CD8-positive, alpha-beta memory T cell (primary cell): ENCODE measurements at regions not wholly inside any gene's neighbourhood (a gene's known extent, or its start where the extent isn't known, plus 50 kb on each side); places are given as distances from the start of the nearest gene placed in this dataset.

Source experiments
- CTCF ChIA-PET: fragments of 350-600 bp; sonication (Branson Sonifier 250); formaldehyde crosslinking; loops from one replicate; lab custom pipeline; 2021; ENCODE audit warnings: antibody characterized with exemption; lab: Charles Lee
- POLR2A ChIA-PET: fragments of 350-600 bp; sonication (Branson Sonifier 250); formaldehyde crosslinking; loops from one replicate; lab custom pipeline; 2021; ENCODE audit warnings: antibody characterized with exemption; lab: Charles Lee
- DNase-seq, 5 donors: peaks; one replicate each; pipeline versions ENCODE4 v3.0.0 to v3.0.0-alpha.2; 2020 to 2022; ENCODE audit warnings: mixed read lengths in 1 of 5
- H3K27ac ChIP-seq: one replicate; pipeline ENCODE4 v1.7.0; 2013; ENCODE audit warnings: low read depth, mild to moderate bottlenecking, low read length, moderate library complexity
- H3K27me3 ChIP-seq: 2 replicates; pipeline ENCODE4 v1.7.0; 2013; ENCODE audit warnings: low read length, mild to moderate bottlenecking; ENCODE audit not compliant: insufficient read depth, poor library complexity, severe bottlenecking
- H3K36me3 ChIP-seq: 2 replicates; pipeline ENCODE4 v1.7.0; 2013; ENCODE audit warnings: mild to moderate bottlenecking, low read length, moderate library complexity; ENCODE audit not compliant: insufficient read depth
- H3K4me1 ChIP-seq: 2 replicates; pipeline ENCODE4 v1.7.0; 2013; ENCODE audit warnings: mild to moderate bottlenecking, low read length, moderate library complexity; ENCODE audit not compliant: insufficient read depth
- H3K4me3 ChIP-seq: 2 replicates; pipeline ENCODE4 v1.7.0; 2013; ENCODE audit warnings: mild to moderate bottlenecking, low read length
- H3K9me3 ChIP-seq: 2 replicates; pipeline ENCODE4 v1.7.0; 2013; ENCODE audit warnings: mild to moderate bottlenecking, low read length
- H3K27ac Mint-ChIP-seq, 8 donors: one replicate each; pipeline ENCODE4 v1.8.0; 2020 to 2021; ENCODE audit warnings: mixed read lengths in 8 of 8, mild to moderate bottlenecking in 6 of 8, inconsistent platforms in 3 of 8, moderate library complexity in 3 of 8
- H3K27me3 Mint-ChIP-seq, 2 donors: one replicate each; pipeline ENCODE4 v1.8.0; 2020 to 2021; ENCODE audit warnings: mixed read lengths in 2 of 2, mild to moderate bottlenecking in 1 of 2, moderate library complexity in 1 of 2
- H3K36me3 Mint-ChIP-seq, 3 donors: one replicate each; pipeline ENCODE4 v1.8.0; 2020 to 2021; ENCODE audit warnings: mixed read lengths in 3 of 3, inconsistent platforms in 1 of 3, mild to moderate bottlenecking in 1 of 3
- H3K4me1 Mint-ChIP-seq, 3 donors: one replicate each; pipeline ENCODE4 v1.8.0; 2020 to 2021; ENCODE audit warnings: mixed read lengths in 3 of 3, inconsistent platforms in 1 of 3, mild to moderate bottlenecking in 1 of 3
- H3K4me3 Mint-ChIP-seq, 7 donors: one replicate each; pipeline ENCODE4 v1.8.0; 2020 to 2021; ENCODE audit warnings: mixed read lengths in 7 of 7, mild to moderate bottlenecking in 6 of 7, moderate library complexity in 4 of 7, inconsistent platforms in 2 of 7
- H3K9me3 Mint-ChIP-seq, 5 donors: one replicate each; pipeline ENCODE4 v1.8.0; 2020 to 2022; ENCODE audit warnings: mixed read lengths in 5 of 5, mild to moderate bottlenecking in 3 of 5, moderate library complexity in 2 of 5, inconsistent platforms in 1 of 5

- Histone ChIP-seq H3K36me3 (no peaks in the 10 kb centered on the region), H3K9me3 (no peaks in the 10 kb centered on the region), H3K4me3 (no peak overlapping the region), H3K27me3 (no peaks in the 10 kb centered on the region), H3K27ac (no peak overlapping the region), H3K4me1 (no peaks in the 10 kb centered on the region)
- CTCF ChIA-PET, result no interaction called here
- Mint-ChIP-seq H3K36me3 (no peaks in the 10 kb centered on the region), H3K9me3 (peaks cover 0 to 2% (median 0%) of the 10 kb centered on the region in 5 donors), H3K27me3 (peaks cover 0 to 4% of the 10 kb centered on the region in 2 donors), H3K4me3 (no peak overlapping the region), H3K4me1 (no peaks in the 10 kb centered on the region), H3K27ac (peak overlapping the region in 1 of 8 donors; percentile 13)
- no peak for DNase-seq
- POLR2A ChIA-PET, result no interaction called here
These were observed 307.2 kb downstream of the ABCC12 start for GRCh38 chr16:47848421-47849109.

DNA sequence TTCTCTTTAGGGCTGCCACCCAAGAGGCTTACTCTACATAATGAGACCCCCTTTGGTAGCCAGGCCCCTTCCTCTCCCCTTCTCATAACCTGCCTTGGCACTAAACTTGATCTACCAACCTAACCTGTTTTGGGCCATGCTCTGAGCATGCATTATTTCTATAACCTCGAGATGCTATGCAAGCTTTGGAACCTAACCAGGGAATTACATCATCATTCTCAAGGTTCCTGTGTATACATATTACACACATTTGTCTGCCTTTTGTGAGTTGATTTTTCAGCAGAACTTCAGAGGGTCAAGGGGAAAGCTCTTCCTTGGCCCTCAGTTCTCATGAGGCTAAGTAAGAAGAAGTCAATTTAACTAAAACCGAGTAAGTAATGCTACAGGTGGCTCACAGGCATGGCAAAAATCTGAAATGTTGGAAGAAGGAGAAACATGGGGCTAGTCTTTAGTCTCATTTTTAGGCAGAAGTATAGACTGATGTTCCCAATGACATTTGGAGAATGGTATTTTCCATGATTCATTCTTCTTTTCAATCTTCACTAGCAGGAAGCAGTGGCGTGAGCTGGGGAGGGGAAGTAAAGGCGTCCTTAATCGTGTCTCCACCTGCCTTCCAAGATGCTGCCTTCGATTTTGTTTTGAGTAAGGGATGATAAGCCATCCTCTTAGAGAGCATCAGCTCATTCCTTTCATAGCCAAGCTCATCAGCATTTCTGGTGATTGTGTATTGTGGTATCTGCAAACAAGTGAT lies 308.4 kb downstream of the ABCC12 start:
- no peak for DNase-seq
- ChIA-PET POLR2A (no interaction called here), CTCF (no interaction called here)
- H3K9me3 Mint-ChIP-seq, result peaks cover 0 to 2% (median 0%) of the 10 kb centered on the region in 5 donors
- H3K27ac Mint-ChIP-seq, result no peak overlapping the region
- H3K27ac ChIP-seq, result no peak overlapping the region
- H3K27me3 ChIP-seq, result no peaks in the 10 kb centered on the region
- H3K36me3 ChIP-seq, result no peaks in the 10 kb centered on the region
- H3K4me3 Mint-ChIP-seq, result no peak overlapping the region
- H3K27me3 Mint-ChIP-seq, result peaks cover 0 to 4% of the 10 kb centered on the region in 2 donors
- H3K4me1 Mint-ChIP-seq, result no peaks in the 10 kb centered on the region
- no peaks in the 10 kb centered on the region for H3K4me1 ChIP-seq
- no peak overlapping the region for H3K4me3 ChIP-seq
- no peaks in the 10 kb centered on the region for H3K36me3 Mint-ChIP-seq
- H3K9me3 ChIP-seq, result no peaks in the 10 kb centered on the region

DNA sequence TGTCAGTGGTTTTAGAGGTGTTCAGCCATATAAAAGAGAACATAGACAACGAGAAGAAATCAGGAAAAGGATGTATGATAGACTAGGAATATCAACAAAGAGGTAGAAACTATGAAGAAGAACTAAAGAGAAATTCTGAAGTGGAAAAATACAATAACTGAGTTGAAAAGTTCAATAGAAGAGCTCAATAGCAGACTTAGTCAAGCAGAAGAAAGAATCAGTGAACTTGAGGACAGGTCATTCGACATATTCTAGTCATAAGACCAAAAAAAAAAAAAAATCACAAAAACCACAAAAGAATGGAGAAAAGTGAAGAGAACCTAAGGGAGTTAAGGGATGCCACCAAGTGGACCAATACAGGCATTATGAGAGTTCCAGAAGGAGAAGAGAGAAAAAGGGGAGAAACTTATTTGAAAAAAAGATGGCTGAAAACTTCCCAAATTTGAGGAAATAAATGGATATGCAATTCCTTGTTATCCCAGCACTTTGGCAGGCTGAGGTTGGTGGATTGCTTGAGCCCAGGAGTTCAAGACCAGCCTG lies 321.2 kb downstream of the ABCC12 start:
- DNase-seq, result no peak
- Mint-ChIP-seq H3K4me1 (no peaks in the 10 kb centered on the region), H3K4me3 (no peak overlapping the region), H3K36me3 (peaks cover 0 to 4% (median 4%) of the 10 kb centered on the region in 3 donors), H3K27me3 (peaks cover 2 to 6% of the 10 kb centered on the region in 2 donors), H3K9me3 (peaks cover 28 to 52% (median 31%) of the 10 kb centered on the region in 5 donors), H3K27ac (peak overlapping the region in 1 of 8 donors; percentile 24)
- Histone ChIP-seq H3K27me3 (no peaks in the 10 kb centered on the region), H3K27ac (no peak overlapping the region), H3K4me3 (no peak overlapping the region), H3K36me3 (no peaks in the 10 kb centered on the region), H3K9me3 (no peaks in the 10 kb centered on the region), H3K4me1 (no peaks in the 10 kb centered on the region)
- CTCF ChIA-PET, result no interaction called here
- POLR2A ChIA-PET, result no interaction called here

- no peaks in the 10 kb centered on the region for H3K4me1 Mint-ChIP-seq
- Histone ChIP-seq H3K9me3 (no peaks in the 10 kb centered on the region), H3K36me3 (no peaks in the 10 kb centered on the region), H3K27ac (no peak overlapping the region), H3K4me1 (no peaks in the 10 kb centered on the region), H3K27me3 (no peaks in the 10 kb centered on the region), H3K4me3 (no peak overlapping the region)
- H3K27ac Mint-ChIP-seq, result no peak overlapping the region
- no peak for DNase-seq
- peaks cover 29 to 47% (median 31%) of the 10 kb centered on the region in 5 donors for H3K9me3 Mint-ChIP-seq
- ChIA-PET POLR2A (no interaction called here), CTCF (no interaction called here)
- peaks cover 3 to 9% of the 10 kb centered on the region in 2 donors for H3K27me3 Mint-ChIP-seq
- H3K4me3 Mint-ChIP-seq, result no peak overlapping the region
- H3K36me3 Mint-ChIP-seq, result peaks cover 0 to 4% (median 4%) of the 10 kb centered on the region in 3 donors
These were observed 322.0 kb downstream of the ABCC12 start for GRCh38 chr16:47833771-47834170.

- Histone ChIP-seq H3K27ac (no peak overlapping the region), H3K4me1 (no peaks in the 10 kb centered on the region), H3K36me3 (no peaks in the 10 kb centered on the region), H3K27me3 (no peaks in the 10 kb centered on the region), H3K4me3 (no peak overlapping the region), H3K9me3 (no peaks in the 10 kb centered on the region)
- H3K4me3 Mint-ChIP-seq, result no peak overlapping the region
- POLR2A ChIA-PET, result no interaction called here
- no peak overlapping the region for H3K27ac Mint-ChIP-seq
- CTCF ChIA-PET, result no interaction called here
- H3K27me3 Mint-ChIP-seq, result peaks cover 3 to 9% of the 10 kb centered on the region in 2 donors
- peaks cover 0 to 4% (median 2%) of the 10 kb centered on the region in 3 donors for H3K36me3 Mint-ChIP-seq
- peaks cover 18 to 39% (median 31%) of the 10 kb centered on the region in 5 donors for H3K9me3 Mint-ChIP-seq
- DNase-seq, result no peak
- H3K4me1 Mint-ChIP-seq, result no peaks in the 10 kb centered on the region
These were observed 325.8 kb downstream of the ABCC12 start for GRCh38 chr16:47829850-47830600.

DNA sequence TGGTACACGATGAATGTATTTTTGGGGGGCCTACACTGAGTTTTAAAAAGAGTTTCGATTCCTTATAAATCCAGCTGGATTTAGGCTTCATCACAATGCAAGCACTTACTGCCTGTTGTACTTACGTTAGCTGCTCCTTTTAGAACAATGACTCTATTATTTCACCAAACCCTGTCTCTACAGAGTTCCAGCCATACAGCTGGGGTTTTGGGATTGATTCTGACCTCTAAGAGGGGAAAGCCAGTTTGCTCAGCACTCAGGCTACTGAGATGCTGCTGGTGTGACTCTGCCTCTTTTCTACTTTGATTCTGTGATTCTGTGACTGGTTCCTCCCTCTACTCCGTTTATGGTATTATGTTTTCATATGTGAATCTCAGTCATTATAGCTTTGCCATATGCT lies 329.7 kb downstream of the ABCC12 start:
- no peaks in the 10 kb centered on the region for H3K9me3 ChIP-seq
- Mint-ChIP-seq H3K27me3 (peaks cover 3 to 6% of the 10 kb centered on the region in 2 donors), H3K27ac (no peak overlapping the region), H3K4me1 (no peaks in the 10 kb centered on the region), H3K36me3 (no peaks in the 10 kb centered on the region), H3K4me3 (no peak overlapping the region), H3K9me3 (peaks cover 8 to 21% (median 12%) of the 10 kb centered on the region in 5 donors)
- no peaks in the 10 kb centered on the region for H3K4me1 ChIP-seq
- H3K4me3 ChIP-seq, result no peak overlapping the region
- H3K27me3 ChIP-seq, result no peaks in the 10 kb centered on the region
- no peaks in the 10 kb centered on the region for H3K36me3 ChIP-seq
- DNase-seq, result no peak
- H3K27ac ChIP-seq, result no peak overlapping the region
- POLR2A ChIA-PET, result no interaction called here
- CTCF ChIA-PET, result no interaction called here

DNA sequence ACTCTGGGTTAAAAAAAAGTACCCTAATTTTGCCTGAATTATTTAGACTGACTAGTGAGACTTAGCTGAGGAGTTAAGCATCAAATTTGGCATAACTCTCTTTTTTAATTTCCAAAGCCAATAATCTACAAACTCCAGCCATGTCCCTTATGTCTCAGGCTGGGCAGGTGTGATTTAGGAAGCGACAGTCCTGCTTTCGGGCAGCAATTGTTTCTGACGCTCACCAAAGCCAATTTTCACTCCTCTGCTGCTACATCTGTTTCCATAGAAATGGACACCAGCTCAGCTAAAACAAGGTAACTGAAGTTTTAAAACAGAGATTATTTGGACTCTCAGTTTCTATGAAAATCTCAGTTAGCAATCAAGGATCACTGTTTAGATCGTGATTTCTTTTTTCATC lies 338.7 kb downstream of the ABCC12 start:
- no peaks in the 10 kb centered on the region for H3K4me1 Mint-ChIP-seq
- H3K4me1 ChIP-seq, result no peaks in the 10 kb centered on the region
- peaks cover 4 to 16% (median 13%) of the 10 kb centered on the region in 5 donors for H3K9me3 Mint-ChIP-seq
- H3K4me3 ChIP-seq, result no peak overlapping the region
- H3K27ac ChIP-seq, result no peak overlapping the region
- H3K4me3 Mint-ChIP-seq, result no peak overlapping the region
- no peak for DNase-seq
- H3K27ac Mint-ChIP-seq, result no peak overlapping the region
- H3K9me3 ChIP-seq, result no peaks in the 10 kb centered on the region
- H3K36me3 ChIP-seq, result no peaks in the 10 kb centered on the region
- POLR2A ChIA-PET, result no interaction called here
- CTCF ChIA-PET, result no interaction called here
- H3K27me3 Mint-ChIP-seq, result peaks cover 10 to 23% of the 10 kb centered on the region in 2 donors
- H3K36me3 Mint-ChIP-seq, result no peaks in the 10 kb centered on the region
- H3K27me3 ChIP-seq, result no peaks in the 10 kb centered on the region
